ENCODE measurements at regions not wholly inside any gene's neighbourhood (a gene's known extent, or its start where the extent isn't known, plus 50 kb on each side); places are given as distances from the start of the nearest gene placed in this dataset.

- TF ChIP-seq GTF3C2 (IDR thresholded peaks at IDR 0.05; ENCODE audit: borderline replicate concordance, extremely low read depth, insufficient read length): no peak
Observed at GRCh38 chr3:162390891-162391290, 894.3 kb downstream of the OTOL1 start (continued).

- Histone ChIP-seq H3K4me2 (ENCODE audit: insufficient read depth, low read length) (no peak overlapping the region), H3K9ac (ENCODE audit: insufficient read depth in 1 of 2, low read depth in 2 of 2, low read length in 2 of 2) (no peak overlapping the region), H3K27me3 (ENCODE audit: control insufficient read depth in 2 of 2, insufficient read depth in 2 of 2, low read length in 2 of 2) (no peaks in the 10 kb centered on the region), H3K4me1 (replicated peaks in 1 of 2; ENCODE audit: control insufficient read depth in 2 of 2, insufficient read depth in 2 of 2, low read length in 2 of 2) (no peaks in the 10 kb centered on the region), H3K36me3 (ENCODE audit: control insufficient read depth, insufficient read depth, low read length) (no peaks in the 10 kb centered on the region), H3K9me1 (ENCODE audit: control insufficient read depth, insufficient read depth, low read length) (no peaks in the 10 kb centered on the region), H3K4me3 (no peak overlapping the region), H3K27ac (ENCODE audit: extremely low read depth, low read depth, low read length) (no peak overlapping the region), H3K79me2 (ENCODE audit: control insufficient read depth, insufficient read depth, low read length) (no peaks in the 10 kb centered on the region), H2AFZ (ENCODE audit: low read depth, low read length) (no peak overlapping the region), H3K9me3 (replicated peaks; ENCODE audit: control insufficient read depth, insufficient read depth, low read depth, low read length) (no peaks in the 10 kb centered on the region), H4K20me1 (replicated peaks; ENCODE audit: control insufficient read depth, insufficient read depth, low read length) (no peaks in the 10 kb centered on the region)
- BruUV-seq (replicated peaks): no TSS peak
- no peak for FAIRE-seq
- in situ Hi-C loops (cut with MboI): no loop called here
- WGBS (ENCODE audit: insufficient coverage, low coverage, missing lambda C conversion rate): 0% methylated on average over 2 of the region's 2 CpGs
- POLR2A ChIA-PET: no interaction called here
- ATAC-seq: no peak
- no peak for DNase-seq (ENCODE audit: extremely low read depth in 1 of 4, low spot score in 3 of 4)
- CTCF ChIA-PET (ENCODE audit: low intra/inter-chr PET ratio): no interaction called here
- intact Hi-C loops (cut with micrococcal nuclease): no loop called here
- TF ChIP-seq ZNF695 (CRISPR knock-in tag; IDR thresholded peaks at IDR 0.05) (no peak), SMARCA4 (IDR thresholded peaks at IDR 0.05) (no peak), ETV6 (IDR thresholded peaks at IDR 0.05; ENCODE audit: borderline replicate concordance in 1 of 2, low read depth in 2 of 2, low read length in 1 of 2) (no peak), ETV6 (CRISPR knock-in tag; IDR thresholded peaks at IDR 0.05; ENCODE audit: borderline replicate concordance) (no peak), MCM5 (IDR thresholded peaks at IDR 0.05; ENCODE audit: low read depth) (no peak), TGIF2 (CRISPR knock-in tag; IDR thresholded peaks at IDR 0.05) (no peak), HIVEP1 (CRISPR knock-in tag; IDR thresholded peaks at IDR 0.05) (no peak), ATF7 (IDR thresholded peaks at IDR 0.05) (no peak), ZNF347 (CRISPR knock-in tag; IDR thresholded peaks at IDR 0.05; ENCODE audit: low read depth) (no peak), ZNF592 (IDR thresholded peaks at IDR 0.05) (no peak), ZKSCAN1 (IDR thresholded peaks at IDR 0.05; ENCODE audit: low read depth, low read length) (no peak), ZNF12 (CRISPR knock-in tag; IDR thresholded peaks at IDR 0.05) (no peak), MYBL2 (IDR thresholded peaks at IDR 0.05; ENCODE audit: low read depth) (no peak), MYBL2 (CRISPR knock-in tag; IDR thresholded peaks at IDR 0.05; ENCODE audit: borderline replicate concordance) (no peak), ELK3 (CRISPR knock-in tag; IDR thresholded peaks at IDR 0.05) (no peak)
Observed at GRCh38 chr3:162391301-162391700, 894.7 kb downstream of the OTOL1 start.
